ENCODE measurements at regions not wholly inside any gene's neighbourhood (a gene's known extent, or its start where the extent isn't known, plus 50 kb on each side); places are given as distances from the start of the nearest gene placed in this dataset.

GRCh38 chr16:79947771-79948170, 347.2 kb upstream of the MAF start:
- TF ChIP-seq CTCF (conservative IDR thresholded peaks at IDR 0.05 in 1 of 2, IDR thresholded peaks at IDR 0.05 in 1 of 2; ENCODE audit: extremely low read depth in 1 of 2, insufficient read depth in 1 of 2, low read depth in 1 of 2, low read length in 2 of 2) (no peak), EZH2 (IDR thresholded peaks at IDR 0.05; ENCODE audit: borderline replicate concordance, low read length) (no peak)
